ENCODE measurements at regions not wholly inside any gene's neighbourhood (a gene's known extent, or its start where the extent isn't known, plus 50 kb on each side); places are given as distances from the start of the nearest gene placed in this dataset.
"Not testable (repeated sequence)": the region's sequence is repeated elsewhere in the genome, so short reads cannot be mapped to it uniquely, and the experiment has no call there.

DNA sequence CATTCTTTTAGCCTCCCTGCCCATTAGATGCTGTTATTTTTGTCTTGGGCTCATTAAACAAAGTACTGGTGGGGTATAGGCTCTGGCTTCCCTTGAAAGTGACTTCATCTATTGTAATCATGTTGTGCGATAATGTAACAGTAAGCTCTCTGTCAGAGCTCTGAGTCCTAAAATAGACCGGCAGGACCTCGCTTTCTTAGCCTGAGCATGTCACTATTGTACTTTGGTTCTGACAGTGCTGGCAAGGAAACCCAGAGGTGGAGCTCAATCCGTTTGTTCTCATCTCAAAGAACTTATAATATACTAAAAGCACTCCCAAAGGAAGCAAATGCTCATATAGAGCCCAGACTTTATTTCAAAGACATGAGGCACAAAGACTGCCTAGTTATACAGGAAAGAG lies 339.1 kb upstream of the CCNH start:
- no peak for DNase-seq (ENCODE audit: low spot score)

DNA sequence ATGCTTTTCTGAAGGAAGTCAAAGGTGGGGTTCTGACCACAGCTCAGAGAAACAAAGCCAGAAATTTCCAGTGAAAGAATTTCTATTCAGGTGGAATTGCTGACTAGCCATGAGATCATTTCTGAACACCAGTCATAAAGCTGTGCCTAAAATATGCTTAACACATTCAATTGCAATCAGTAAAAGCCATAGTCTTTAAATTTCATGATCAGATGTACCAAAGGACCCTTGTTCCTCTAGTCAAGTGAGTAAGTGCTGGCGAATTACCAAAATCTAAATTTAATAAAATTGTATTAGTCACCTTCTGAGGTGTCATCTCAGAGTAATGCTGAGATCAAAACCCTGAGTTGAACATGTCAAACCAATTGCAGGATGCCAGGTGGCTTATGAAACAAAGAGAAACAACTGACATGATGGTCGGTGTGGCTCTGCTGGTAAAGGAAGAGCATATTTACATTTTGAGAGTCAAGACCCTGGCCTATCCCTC lies 334.2 kb upstream of the CCNH start:
- DNase-seq (ENCODE audit: low spot score) = no peak

DNA sequence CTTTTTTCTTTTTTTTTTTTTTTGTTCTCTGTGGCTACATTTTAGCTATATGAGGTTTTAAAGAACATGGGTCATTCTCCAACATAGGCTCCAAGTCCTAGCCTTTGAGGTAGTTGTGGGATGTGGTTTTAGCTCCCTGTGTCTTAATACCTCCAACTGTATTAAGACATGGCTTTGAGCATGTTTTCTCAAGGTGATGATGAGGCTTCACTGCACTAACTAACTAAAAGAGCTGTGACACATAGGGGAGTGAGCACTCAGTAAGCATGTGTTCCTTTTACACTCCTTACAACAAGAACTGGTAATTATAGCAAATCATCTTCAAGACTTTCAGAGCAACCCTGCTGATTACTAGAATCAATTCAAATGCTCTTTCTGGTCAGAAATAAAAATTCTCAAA lies 333.6 kb upstream of the CCNH start:
- DNase-seq (ENCODE audit: low spot score) = no peak

DNA sequence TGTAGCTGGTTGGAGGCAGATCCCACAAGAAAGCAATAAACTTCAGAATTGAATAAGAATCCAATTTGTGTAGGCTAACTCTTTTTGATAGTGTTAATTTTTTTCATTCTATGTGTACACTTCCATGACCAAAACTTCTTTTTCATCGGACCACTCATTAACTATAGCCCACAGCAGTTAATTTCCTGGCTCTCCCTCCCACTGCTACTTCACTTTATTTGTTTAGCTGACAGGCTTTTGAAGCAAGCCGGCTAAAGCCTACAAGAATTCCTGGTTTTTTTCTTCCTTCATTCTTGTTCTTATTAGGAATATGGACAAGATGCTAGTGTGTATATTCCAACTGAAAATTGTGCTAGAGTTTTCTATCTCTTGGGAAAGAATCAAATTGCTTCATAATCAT lies 329.2 kb upstream of the CCNH start:
- no peak for DNase-seq (ENCODE audit: low spot score)

DNA sequence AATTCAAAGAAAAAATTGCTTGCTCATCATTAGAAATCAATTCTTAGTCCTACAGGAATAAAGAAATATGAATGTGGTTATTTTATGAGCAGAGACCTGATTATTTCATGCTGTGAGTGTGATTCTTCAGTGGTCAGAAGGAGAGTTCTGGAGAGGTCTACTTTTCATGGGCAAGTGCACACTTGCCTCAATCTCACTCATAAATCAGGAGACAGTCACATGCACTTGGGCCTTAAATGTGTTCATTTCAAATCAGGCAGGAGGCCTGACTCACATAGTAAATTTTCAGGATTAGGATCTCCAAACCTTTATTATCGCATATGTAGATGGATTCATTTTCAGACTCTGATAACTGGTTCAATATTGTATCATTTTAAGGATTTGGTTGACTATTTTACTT lies 323.2 kb upstream of the CCNH start:
- no peak for DNase-seq (ENCODE audit: low spot score)

DNA sequence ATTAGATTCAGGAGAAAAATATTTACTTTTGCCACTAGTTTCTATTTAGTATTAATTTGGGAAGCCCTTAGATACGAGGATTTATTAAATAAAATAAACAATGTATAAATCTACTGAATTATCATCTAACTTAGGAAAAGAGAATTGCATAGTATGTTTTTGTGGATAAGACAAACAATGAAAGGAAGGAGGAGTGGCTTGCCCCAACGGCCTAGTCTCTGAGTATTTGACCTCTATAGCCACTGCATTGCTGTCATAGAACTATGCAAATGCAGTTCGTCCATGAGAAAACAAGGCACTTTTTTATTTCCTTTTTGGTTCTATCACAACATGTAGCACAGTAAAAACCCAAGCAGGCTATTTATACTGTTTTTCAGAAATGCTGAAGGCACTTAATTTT lies 321.2 kb upstream of the CCNH start:
- DNase-seq (ENCODE audit: low spot score) = no peak

DNA sequence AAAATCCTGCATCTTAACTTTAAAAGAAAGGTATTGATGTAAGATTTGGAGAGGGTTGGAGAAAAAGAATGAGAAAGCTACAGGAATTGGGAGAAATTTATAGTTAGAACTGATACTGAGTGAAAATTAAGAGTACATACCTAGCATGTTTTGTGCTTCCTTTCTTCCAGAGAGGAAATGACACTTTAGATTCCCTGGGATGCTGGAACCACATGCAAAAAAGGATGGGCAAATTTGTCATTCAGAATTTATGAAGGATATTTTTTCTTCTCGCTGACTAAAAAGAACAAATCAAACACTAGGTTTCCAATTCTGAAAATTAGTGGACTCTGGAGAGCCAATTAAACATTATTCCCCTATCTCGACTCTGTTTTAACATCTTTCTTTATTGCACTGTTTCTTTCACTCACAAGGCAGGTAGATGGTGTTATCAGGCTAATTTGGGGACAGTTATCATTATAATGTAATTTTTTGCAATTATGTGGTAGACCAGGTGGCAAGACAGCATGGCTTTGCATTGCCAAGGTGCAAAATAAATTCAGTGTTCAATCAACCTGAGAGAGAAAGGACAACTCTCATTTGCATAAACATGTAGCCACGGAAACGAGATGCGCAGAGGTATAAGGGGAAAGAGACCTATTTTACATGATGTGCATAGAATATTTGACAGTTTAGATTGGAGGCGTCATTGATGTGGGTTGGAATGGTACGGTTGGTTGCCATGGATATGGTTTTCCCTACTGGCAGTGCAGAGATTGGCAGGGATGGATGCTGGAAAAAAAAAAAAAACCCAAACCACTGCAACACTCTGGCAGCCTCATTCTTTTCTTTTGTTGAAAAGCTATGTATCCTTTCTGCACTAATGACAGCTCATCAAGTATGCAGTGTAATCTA lies 320.4 kb upstream of the CCNH start:
- no peak for DNase-seq (ENCODE audit: low spot score)

DNA sequence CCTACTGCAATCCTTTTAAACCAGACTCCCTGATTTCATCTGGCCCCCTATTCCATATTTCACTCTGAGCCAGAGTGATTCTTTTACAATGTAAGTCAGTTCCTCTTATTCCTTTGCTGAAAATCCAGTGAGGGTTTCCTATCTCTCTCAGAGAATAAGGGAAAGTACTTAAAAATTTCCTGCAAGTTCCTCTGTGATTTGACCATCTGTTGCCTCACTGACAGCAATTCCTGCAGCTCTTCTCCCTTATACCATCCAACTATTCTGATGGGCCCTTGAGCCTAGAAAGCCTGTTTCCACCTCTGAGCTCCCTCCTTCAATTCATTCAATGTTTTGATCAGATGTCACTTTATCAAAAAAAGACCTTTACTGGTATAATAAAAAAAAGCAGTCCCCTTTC lies 317.1 kb upstream of the CCNH start:
- DNase-seq (ENCODE audit: low spot score) = no peak

DNA sequence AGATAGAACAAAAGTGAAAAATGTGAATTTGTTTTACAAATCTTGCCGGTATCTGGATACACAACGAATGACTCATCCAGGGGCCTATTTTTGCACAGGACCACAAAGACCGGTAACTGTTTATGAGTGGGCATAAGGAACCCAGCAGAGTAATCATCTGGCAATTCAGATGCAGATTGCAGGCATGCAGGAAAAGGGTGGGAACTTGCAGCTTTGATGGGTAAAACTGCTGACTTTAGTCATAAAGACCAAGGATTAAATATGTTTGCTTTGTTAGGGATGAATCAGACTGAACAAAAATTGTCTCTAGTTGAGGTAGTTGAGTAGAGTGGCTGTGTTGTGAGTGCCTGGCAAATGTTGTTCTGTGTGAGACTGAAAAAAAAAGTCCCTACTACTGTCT lies 309.6 kb upstream of the CCNH start:
- no peak for DNase-seq (ENCODE audit: low spot score)

DNA sequence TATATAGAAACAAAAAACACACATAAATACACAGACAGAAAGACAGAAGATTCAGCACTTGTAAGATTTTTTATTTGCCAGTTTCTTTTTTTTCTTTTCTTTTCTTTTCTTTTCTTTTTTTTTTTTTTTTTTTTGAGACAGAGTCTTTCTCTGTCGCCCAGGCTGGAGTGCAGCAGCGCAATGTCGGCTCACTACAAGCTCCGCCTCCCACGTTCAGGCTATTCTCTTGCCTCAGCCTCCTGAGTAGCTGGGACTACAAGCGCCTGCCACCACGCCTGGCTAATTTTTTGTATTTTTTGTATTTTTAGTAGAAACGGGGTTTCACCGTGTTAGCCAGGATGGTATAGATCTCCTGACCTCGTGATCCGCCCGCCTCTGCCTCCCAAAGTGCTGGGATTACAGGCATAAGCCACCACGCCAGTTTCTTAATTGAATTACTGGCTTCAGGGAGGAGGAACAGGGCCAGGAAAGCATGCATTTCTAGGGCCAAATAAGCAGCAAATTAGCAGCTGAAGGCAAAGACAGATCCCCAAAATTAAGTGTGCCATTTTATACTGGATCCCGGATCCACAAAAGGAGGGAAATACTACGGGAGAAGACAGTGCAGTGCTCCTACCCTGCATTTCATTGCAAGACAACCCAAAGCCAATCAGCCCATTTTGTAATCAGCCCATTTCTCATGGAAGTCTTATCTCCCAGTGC lies 305.6 kb upstream of the CCNH start:
- DNase-seq (ENCODE audit: low spot score) = not testable (repeated sequence)

DNA sequence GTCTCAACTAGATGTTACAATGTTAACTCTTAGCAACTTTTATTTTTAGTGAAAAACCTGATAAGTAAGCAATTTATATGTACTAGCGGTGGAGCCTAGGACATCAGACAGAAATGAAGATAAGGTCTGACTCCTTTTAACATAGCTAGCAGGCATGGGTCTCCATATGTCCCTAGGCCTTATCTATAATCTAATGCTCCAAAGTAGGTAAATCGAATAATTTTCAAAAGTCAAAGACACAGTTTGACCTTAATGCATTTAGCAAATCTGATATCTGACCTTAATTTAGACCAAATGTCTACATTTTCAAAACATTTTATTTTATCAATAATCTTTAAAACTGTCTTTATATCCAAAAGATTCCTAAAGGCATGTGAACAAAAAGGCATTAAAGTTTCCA lies 305.0 kb upstream of the CCNH start:
- DNase-seq (ENCODE audit: low spot score) = no peak

DNA sequence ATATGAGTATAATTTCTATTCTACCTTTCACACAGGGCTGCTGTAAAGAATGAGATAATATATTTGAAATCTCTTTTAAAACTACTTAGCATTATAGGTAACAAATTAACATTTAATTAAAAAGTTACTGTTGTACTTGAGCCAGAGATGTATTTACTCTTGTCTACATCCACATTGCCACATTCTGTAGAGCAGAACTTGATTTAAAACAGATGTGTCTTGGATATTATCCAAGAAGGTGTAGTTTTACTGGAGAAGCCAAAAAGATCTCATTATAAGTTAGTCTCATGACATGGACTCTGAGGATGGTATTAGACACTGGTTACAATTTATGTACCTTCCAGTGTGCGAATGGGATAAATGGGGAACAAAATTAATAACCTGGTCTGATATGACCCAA lies 293.1 kb upstream of the CCNH start:
- no peak for DNase-seq (ENCODE audit: low spot score)

DNA sequence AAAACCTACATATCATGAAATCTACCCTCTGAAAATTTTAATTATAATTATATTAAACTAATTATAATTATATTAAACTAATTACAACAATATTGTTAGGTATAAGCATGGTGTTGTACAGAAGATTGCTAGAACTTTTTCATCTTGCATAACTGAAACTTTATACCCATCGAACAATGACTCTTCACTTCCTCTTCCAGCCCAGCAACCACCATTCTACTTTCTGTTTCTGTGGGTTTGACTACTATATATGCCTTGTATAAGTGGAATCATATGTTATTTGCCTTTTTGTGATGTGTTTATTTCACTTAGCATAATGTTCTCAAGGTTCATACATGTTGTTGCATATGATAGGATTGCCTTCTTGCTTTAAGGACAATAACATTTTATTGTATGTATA lies 274.2 kb upstream of the CCNH start:
- no peak for DNase-seq (ENCODE audit: low spot score)

DNA sequence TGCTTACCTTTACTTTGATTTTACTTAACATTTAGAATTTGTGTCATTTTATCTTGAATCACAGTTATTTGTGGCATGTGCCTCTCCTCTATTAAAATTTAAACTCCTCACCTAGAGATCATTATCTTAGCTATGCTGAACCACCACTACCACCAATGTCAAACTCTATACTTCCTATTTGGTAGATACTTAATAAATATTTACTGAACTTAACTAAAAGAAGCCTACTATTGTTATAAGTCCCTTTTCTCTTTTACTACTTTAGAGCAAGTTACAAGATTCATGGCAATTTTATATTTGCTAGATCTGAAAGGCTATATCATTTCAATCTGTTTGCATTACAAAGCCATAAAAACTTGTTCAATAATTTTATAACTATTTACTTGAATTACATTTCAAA lies 273.3 kb upstream of the CCNH start:
- no peak for DNase-seq (ENCODE audit: low spot score)

DNA sequence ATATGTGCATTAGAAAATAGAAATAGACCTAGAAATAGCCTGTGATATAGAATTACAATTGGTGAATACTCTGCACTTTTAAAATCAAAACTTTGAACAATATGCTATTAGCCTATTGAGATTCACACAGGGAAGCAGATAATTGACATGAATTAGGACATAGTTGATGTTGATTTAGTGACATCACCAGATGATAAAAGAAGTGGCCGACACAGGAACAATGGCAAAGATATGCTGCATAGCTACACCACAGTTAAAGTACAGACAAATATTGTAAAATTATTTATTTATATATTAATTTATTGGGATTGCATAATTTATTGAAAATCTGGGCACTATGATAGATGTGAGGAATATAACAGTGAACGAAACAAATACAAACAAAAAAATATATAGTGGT lies 261.5 kb upstream of the CCNH start:
- no peak for DNase-seq (ENCODE audit: low spot score)

DNA sequence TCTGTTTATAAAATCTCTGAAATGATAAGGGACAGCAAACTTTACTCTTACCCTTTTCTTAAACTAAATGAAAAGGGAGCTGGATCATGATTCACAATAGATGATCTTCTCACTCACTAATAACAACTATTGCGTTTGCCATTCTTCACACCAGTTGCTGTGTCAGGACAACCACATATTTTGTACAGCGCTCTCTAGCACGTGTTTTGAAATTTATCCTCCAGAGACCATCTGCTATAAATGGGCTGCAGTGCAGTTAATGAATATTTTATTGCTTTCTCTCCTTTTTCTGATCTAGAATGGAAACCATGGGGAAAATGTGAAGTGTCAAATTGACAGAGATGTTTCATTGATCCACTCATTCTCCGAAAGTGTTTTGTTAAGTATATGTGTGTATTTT lies 258.4 kb upstream of the CCNH start:
- DNase-seq (ENCODE audit: low spot score) = no peak

DNA sequence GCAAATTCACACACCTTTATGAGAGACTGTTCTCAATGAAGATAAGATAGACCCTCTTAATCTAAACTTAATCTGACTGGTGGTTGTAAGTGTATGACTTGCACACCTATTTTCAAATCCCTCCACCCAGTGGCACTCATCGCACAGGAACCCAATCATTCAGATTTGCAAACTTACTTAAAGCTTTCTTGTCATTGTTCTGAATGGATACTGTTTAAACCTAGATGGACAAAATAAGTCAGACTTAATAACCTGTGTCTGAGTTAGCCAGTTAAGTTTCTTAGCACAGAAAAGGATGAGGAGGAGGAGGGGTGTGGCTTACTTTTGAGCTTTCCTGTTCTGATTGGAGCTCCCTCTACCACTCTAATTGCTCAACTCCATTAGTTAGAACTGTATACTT lies 252.4 kb upstream of the CCNH start:
- no peak for DNase-seq (ENCODE audit: low spot score)

DNA sequence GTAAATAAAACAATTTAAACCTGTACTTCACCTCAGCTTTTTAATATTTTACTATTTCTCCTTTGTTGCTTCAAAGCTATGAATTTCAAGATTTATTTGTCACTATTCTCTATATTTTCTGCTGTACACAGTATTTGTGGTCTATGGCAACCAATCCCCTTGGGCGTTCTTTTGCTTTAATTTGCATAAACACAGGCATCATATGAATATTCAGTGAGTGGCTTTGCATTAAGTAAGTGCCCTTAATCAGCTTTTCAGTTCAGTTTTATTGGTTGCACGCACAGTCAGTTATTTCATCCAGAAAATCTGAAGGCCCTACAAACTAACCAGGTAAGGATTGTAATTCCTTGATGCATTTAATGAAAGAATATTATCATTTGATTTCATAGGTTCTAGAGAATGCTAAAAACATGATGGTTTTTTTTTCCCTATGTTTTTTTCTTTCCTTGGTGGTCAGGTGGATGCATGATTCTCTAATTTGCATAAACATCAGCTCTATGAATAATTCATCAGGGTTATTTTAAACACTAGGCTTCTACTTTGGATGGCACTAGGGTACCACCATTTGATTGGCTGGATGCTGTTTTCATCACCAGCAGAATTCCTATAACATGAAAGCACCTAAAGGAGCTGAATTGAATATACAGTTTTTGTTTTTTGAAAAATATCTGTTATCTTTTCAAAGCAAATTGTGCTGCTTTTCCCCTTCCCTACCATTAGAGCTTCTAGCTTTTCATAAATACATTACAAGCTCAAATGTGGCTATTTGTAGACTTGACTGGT lies 249.2 kb upstream of the CCNH start:
- no peak for DNase-seq (ENCODE audit: low spot score)

DNA sequence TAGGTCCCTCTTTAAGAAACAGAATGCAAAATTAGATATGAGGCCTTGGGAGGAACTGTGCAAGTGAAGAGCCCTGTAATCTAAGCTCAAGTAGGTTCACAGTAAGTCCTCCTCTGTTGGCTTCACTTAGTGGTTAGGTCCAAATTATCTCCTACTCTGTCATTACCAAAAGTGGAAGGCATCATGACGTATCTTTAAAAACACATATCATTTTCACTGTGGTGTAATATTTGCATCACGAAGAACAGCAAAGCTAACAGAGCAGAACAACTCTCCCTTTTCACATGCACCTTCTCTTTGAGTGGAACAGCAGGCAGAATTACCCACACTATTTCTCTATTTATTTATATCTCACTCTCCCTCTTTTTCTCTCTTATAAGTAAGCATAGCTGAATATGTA lies 240.5 kb upstream of the CCNH start:
- no peak for DNase-seq (ENCODE audit: low spot score)

DNA sequence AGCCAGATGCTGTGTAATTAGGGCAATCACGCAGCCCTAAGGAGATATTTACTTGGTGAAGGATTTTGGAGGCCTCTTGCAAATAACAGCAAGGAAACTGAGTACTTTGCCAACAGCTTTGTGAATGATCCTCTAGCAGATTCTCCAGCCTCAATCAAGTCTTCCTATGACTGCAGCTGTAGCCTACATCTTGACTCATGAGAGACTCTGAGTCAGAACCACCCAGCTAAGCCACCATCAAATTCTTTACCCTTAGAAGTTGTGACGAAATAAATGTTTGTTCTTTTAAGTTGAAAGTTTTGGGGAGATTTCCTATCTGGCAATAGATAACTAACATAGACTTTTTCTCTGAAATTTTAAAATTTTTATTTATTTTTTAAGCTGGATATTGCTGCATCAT lies 237.6 kb upstream of the CCNH start:
- no peak for DNase-seq (ENCODE audit: low spot score)

DNA sequence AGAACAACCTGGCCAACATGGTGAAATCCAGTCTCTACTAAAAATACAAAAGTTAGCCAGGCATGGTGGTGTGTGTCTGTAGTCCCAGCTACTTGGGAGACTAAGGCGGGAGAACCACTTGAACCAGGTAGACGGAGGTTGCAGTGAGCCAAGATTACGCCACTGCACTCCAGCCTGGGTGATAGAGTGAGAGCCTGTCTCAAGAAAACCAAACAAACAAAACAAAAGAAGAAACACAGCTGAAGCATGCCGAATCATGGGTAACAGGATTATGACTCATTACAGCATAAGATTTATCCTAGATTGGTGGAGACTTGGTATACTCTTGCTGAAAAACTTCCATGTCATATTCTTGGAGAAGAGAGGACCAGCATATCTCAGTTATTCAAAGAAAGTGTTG lies 236.7 kb upstream of the CCNH start:
- no peak for DNase-seq (ENCODE audit: low spot score)

DNA sequence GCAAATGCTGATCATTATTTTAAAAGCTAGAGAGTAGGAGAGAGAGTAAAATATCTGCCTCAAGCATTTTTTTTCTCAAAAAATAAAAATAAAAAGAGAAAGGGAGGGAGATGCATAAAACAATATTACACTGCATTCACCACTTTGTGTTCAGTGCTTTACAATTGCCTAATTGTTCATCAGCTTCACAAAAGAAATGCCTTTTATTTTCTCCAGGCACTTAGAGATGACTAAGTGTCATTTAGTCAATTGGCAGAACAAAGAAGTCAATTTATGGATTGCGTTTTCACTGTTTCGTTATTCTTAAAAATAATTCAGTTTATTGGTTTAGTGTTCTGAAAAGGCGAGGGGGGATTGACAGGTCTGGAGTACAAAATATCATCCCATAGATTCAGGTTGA lies 232.5 kb upstream of the CCNH start:
- DNase-seq (ENCODE audit: low spot score) = no peak

DNA sequence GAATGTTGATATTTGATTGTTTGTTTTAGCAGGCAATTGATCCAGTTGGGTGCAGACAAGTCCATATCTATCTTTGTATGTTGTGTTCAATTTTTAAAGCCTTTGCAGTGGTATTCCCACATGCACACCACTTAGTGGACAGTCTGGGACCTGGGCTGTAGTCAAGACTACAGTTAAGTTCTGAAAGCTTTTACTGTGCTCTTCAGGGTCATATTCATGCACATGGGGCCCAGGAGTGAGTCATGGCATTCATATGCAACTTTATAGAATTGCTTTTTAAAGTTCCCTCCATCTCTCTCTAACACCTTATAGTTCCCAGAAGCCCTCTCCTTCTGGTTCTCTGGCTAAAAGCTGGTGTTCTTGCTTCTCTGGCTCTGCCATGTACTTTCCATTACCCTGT lies 228.2 kb upstream of the CCNH start:
- no peak for DNase-seq (ENCODE audit: low spot score)

All from AG08396 (cell line).